ENCODE measurements at regions not wholly inside any gene's neighbourhood (a gene's known extent, or its start where the extent isn't known, plus 50 kb on each side); places are given as distances from the start of the nearest gene placed in this dataset.

DNA sequence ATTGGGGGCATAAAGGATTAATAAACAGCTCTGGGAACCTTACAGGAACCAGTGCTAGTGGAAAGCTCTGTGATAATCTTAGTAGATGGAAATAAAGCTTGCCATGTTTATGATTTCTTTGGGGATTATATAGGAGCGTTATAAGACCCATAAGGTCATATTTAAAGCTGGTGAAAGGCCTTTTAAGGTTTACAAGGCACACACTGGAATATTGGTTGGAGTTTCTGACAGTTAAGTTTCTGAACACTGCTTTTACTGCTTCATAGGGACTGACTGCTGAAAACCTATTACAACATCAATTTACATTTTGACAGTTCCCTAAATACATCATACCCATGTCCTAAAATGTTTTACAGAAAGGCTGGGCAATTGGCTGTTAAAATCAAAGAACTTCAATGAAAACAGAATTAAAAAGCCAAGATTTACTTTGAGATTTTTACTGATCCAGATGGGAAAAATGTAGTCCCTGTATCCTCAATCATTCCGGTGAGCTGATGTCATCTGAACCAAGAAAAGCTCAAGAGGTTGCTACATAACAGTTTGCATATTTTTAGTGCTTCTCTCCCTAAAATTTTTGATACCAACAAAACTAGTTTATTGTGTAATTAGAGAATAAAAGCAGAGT, 153.7 kb upstream of the IGF1 start:
- no peaks in the 10 kb centered on the region for H3K36me3 Mint-ChIP-seq (ENCODE audit: low read depth)
- no peaks in the 10 kb centered on the region for H3K27me3 Mint-ChIP-seq (ENCODE audit: low read depth)
- TF ChIP-seq, protein P1, sequence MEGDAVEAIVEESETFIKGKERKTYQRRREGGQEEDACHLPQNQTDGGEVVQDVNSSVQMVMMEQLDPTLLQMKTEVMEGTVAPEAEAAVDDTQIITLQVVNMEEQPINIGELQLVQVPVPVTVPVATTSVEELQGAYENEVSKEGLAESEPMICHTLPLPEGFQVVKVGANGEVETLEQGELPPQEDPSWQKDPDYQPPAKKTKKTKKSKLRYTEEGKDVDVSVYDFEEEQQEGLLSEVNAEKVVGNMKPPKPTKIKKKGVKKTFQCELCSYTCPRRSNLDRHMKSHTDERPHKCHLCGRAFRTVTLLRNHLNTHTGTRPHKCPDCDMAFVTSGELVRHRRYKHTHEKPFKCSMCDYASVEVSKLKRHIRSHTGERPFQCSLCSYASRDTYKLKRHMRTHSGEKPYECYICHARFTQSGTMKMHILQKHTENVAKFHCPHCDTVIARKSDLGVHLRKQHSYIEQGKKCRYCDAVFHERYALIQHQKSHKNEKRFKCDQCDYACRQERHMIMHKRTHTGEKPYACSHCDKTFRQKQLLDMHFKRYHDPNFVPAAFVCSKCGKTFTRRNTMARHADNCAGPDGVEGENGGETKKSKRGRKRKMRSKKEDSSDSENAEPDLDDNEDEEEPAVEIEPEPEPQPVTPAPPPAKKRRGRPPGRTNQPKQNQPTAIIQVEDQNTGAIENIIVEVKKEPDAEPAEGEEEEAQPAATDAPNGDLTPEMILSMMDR (IDR thresholded peaks at IDR 0.05; ENCODE audit: unreplicated experiment in 3 of 3) = no peak
- peaks cover 2% of the 10 kb centered on the region for H3K9me3 Mint-ChIP-seq
- H3K27ac Mint-ChIP-seq = no peak overlapping the region
- H3K4me3 Mint-ChIP-seq = no peak overlapping the region
- no peaks in the 10 kb centered on the region for H3K4me1 Mint-ChIP-seq

GRCh38 chr12:102631274-102631673, 150.9 kb upstream of the IGF1 start:
- Mint-ChIP-seq H3K9me3 (peaks cover 14% of the 10 kb centered on the region), H3K27ac (no peak overlapping the region), H3K27me3 (ENCODE audit: low read depth) (peaks cover under 1% of the 10 kb centered on the region), H3K4me3 (no peak overlapping the region), H3K4me1 (no peaks in the 10 kb centered on the region), H3K36me3 (ENCODE audit: low read depth) (no peaks in the 10 kb centered on the region)
- TF ChIP-seq, protein P1 (IDR thresholded peaks at IDR 0.05; ENCODE audit: unreplicated experiment in 3 of 3) = no peak

GRCh38 chr12:102629262-102629888, 149.0 kb upstream of the IGF1 start:
- no peaks in the 10 kb centered on the region for H3K4me1 Mint-ChIP-seq
- no peak overlapping the region for H3K27ac Mint-ChIP-seq
- peaks cover 4% of the 10 kb centered on the region for H3K27me3 Mint-ChIP-seq (ENCODE audit: low read depth)
- TF ChIP-seq, protein P1 (IDR thresholded peaks at IDR 0.05; ENCODE audit: unreplicated experiment in 3 of 3) = no peak
- peaks cover 16% of the 10 kb centered on the region for H3K9me3 Mint-ChIP-seq
- no peaks in the 10 kb centered on the region for H3K36me3 Mint-ChIP-seq (ENCODE audit: low read depth)
- no peak overlapping the region for H3K4me3 Mint-ChIP-seq

DNA sequence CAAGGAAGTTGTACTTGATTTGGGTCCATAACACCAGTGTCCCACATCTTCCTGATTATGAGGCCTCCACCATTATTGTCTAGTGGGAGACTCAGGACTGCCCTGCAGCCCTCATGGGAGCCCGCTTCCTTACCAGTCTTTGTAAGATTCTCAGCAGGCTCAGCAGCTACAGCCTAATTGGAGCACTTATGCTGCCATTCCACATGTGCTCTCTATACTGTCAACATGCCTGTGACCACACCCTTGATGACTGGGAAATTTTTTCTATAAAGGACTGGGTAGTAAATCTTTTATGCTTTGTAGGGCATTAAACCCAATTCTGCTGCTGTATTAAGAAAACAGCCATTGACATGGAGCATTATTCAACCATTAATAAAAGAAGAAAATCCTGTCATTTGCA, 145.5 kb upstream of the IGF1 start:
- H3K4me3 Mint-ChIP-seq = no peak overlapping the region
- H3K27ac Mint-ChIP-seq = no peak overlapping the region
- peaks cover 4% of the 10 kb centered on the region for H3K27me3 Mint-ChIP-seq (ENCODE audit: low read depth)
- no peaks in the 10 kb centered on the region for H3K4me1 Mint-ChIP-seq
- no peaks in the 10 kb centered on the region for H3K36me3 Mint-ChIP-seq (ENCODE audit: low read depth)
- peaks cover 16% of the 10 kb centered on the region for H3K9me3 Mint-ChIP-seq
- TF ChIP-seq, protein P1 (IDR thresholded peaks at IDR 0.05; ENCODE audit: unreplicated experiment in 3 of 3) = no peak

- Mint-ChIP-seq H3K9me3 (peaks cover 10% of the 10 kb centered on the region), H3K4me3 (no peak overlapping the region), H3K27ac (no peak overlapping the region), H3K27me3 (ENCODE audit: low read depth) (peaks cover 8% of the 10 kb centered on the region), H3K4me1 (peaks cover 4% of the 10 kb centered on the region), H3K36me3 (ENCODE audit: low read depth) (no peaks in the 10 kb centered on the region)
- TF ChIP-seq, protein P1 (IDR thresholded peaks at IDR 0.05; ENCODE audit: unreplicated experiment in 3 of 3) = no peak
Observed at GRCh38 chr12:102622618-102623017, 142.3 kb upstream of the IGF1 start.
